CD8-positive, alpha-beta memory T cell (primary cell): ENCODE measurements at regions not wholly inside any gene's neighbourhood (a gene's known extent, or its start where the extent isn't known, plus 50 kb on each side); places are given as distances from the start of the nearest gene placed in this dataset.

Source experiments
- CTCF ChIA-PET: fragments of 350-600 bp; sonication (Branson Sonifier 250); formaldehyde crosslinking; loops from one replicate; lab custom pipeline; 2021; ENCODE audit warnings: antibody characterized with exemption; lab: Charles Lee
- POLR2A ChIA-PET: fragments of 350-600 bp; sonication (Branson Sonifier 250); formaldehyde crosslinking; loops from one replicate; lab custom pipeline; 2021; ENCODE audit warnings: antibody characterized with exemption; lab: Charles Lee
- DNase-seq, 5 donors: peaks; one replicate each; pipeline versions ENCODE4 v3.0.0 to v3.0.0-alpha.2; 2020 to 2022; ENCODE audit warnings: mixed read lengths in 1 of 5
- H3K27ac ChIP-seq: one replicate; pipeline ENCODE4 v1.7.0; 2013; ENCODE audit warnings: low read depth, mild to moderate bottlenecking, low read length, moderate library complexity
- H3K27me3 ChIP-seq: 2 replicates; pipeline ENCODE4 v1.7.0; 2013; ENCODE audit warnings: low read length, mild to moderate bottlenecking; ENCODE audit not compliant: insufficient read depth, poor library complexity, severe bottlenecking
- H3K36me3 ChIP-seq: 2 replicates; pipeline ENCODE4 v1.7.0; 2013; ENCODE audit warnings: mild to moderate bottlenecking, low read length, moderate library complexity; ENCODE audit not compliant: insufficient read depth
- H3K4me1 ChIP-seq: 2 replicates; pipeline ENCODE4 v1.7.0; 2013; ENCODE audit warnings: mild to moderate bottlenecking, low read length, moderate library complexity; ENCODE audit not compliant: insufficient read depth
- H3K4me3 ChIP-seq: 2 replicates; pipeline ENCODE4 v1.7.0; 2013; ENCODE audit warnings: mild to moderate bottlenecking, low read length
- H3K9me3 ChIP-seq: 2 replicates; pipeline ENCODE4 v1.7.0; 2013; ENCODE audit warnings: mild to moderate bottlenecking, low read length
- H3K27ac Mint-ChIP-seq, 8 donors: one replicate each; pipeline ENCODE4 v1.8.0; 2020 to 2021; ENCODE audit warnings: mixed read lengths in 8 of 8, mild to moderate bottlenecking in 6 of 8, inconsistent platforms in 3 of 8, moderate library complexity in 3 of 8
- H3K27me3 Mint-ChIP-seq, 2 donors: one replicate each; pipeline ENCODE4 v1.8.0; 2020 to 2021; ENCODE audit warnings: mixed read lengths in 2 of 2, mild to moderate bottlenecking in 1 of 2, moderate library complexity in 1 of 2
- H3K36me3 Mint-ChIP-seq, 3 donors: one replicate each; pipeline ENCODE4 v1.8.0; 2020 to 2021; ENCODE audit warnings: mixed read lengths in 3 of 3, inconsistent platforms in 1 of 3, mild to moderate bottlenecking in 1 of 3
- H3K4me1 Mint-ChIP-seq, 3 donors: one replicate each; pipeline ENCODE4 v1.8.0; 2020 to 2021; ENCODE audit warnings: mixed read lengths in 3 of 3, inconsistent platforms in 1 of 3, mild to moderate bottlenecking in 1 of 3
- H3K4me3 Mint-ChIP-seq, 7 donors: one replicate each; pipeline ENCODE4 v1.8.0; 2020 to 2021; ENCODE audit warnings: mixed read lengths in 7 of 7, mild to moderate bottlenecking in 6 of 7, moderate library complexity in 4 of 7, inconsistent platforms in 2 of 7
- H3K9me3 Mint-ChIP-seq, 5 donors: one replicate each; pipeline ENCODE4 v1.8.0; 2020 to 2022; ENCODE audit warnings: mixed read lengths in 5 of 5, mild to moderate bottlenecking in 3 of 5, moderate library complexity in 2 of 5, inconsistent platforms in 1 of 5

GRCh38 chr3:180743813-180744590 lies 64.7 kb upstream of the CCDC39 start:
- no peak for DNase-seq
- Mint-ChIP-seq H3K27me3 (peaks cover 9 to 26% of the 10 kb centered on the region in 2 donors), H3K4me3 (no peak overlapping the region), H3K27ac (no peak overlapping the region), H3K36me3 (no peaks in the 10 kb centered on the region), H3K9me3 (no peaks in the 10 kb centered on the region), H3K4me1 (no peaks in the 10 kb centered on the region)
- H3K4me1 ChIP-seq = no peaks in the 10 kb centered on the region
- H3K27ac ChIP-seq = no peak overlapping the region
- CTCF ChIA-PET = no interaction called here
- POLR2A ChIA-PET = no interaction called here
- H3K4me3 ChIP-seq = no peak overlapping the region
- no peaks in the 10 kb centered on the region for H3K36me3 ChIP-seq
- H3K27me3 ChIP-seq = no peaks in the 10 kb centered on the region
- H3K9me3 ChIP-seq = no peaks in the 10 kb centered on the region

GRCh38 chr3:180747805-180748361 lies 68.6 kb upstream of the CCDC39 start:
- POLR2A ChIA-PET = no interaction called here
- H3K4me3 ChIP-seq = no peak overlapping the region
- no peak for DNase-seq
- no peaks in the 10 kb centered on the region for H3K4me1 ChIP-seq
- CTCF ChIA-PET = no interaction called here
- Mint-ChIP-seq H3K27me3 (peaks cover 8 to 16% of the 10 kb centered on the region in 2 donors), H3K4me1 (no peaks in the 10 kb centered on the region), H3K4me3 (no peak overlapping the region), H3K27ac (no peak overlapping the region), H3K36me3 (no peaks in the 10 kb centered on the region), H3K9me3 (peaks cover 0 to 2% (median 0%) of the 10 kb centered on the region in 5 donors)
- no peak overlapping the region for H3K27ac ChIP-seq
- no peaks in the 10 kb centered on the region for H3K27me3 ChIP-seq
- H3K9me3 ChIP-seq = no peaks in the 10 kb centered on the region
- no peaks in the 10 kb centered on the region for H3K36me3 ChIP-seq

- peaks cover 6 to 10% of the 10 kb centered on the region in 2 donors for H3K27me3 Mint-ChIP-seq
- ChIA-PET POLR2A (no interaction called here), CTCF (no interaction called here)
Observed at GRCh38 chr3:180749322-180749721, 70.0 kb upstream of the CCDC39 start.

GRCh38 chr3:180749796-180750195 lies 70.5 kb upstream of the CCDC39 start:
- Histone ChIP-seq H3K36me3 (no peaks in the 10 kb centered on the region), H3K4me3 (no peak overlapping the region), H3K4me1 (no peaks in the 10 kb centered on the region), H3K27ac (no peak overlapping the region), H3K27me3 (no peaks in the 10 kb centered on the region), H3K9me3 (no peaks in the 10 kb centered on the region)
- ChIA-PET POLR2A (no interaction called here), CTCF (no interaction called here)
- H3K9me3 Mint-ChIP-seq = peaks cover 0 to 2% (median 0%) of the 10 kb centered on the region in 5 donors
- H3K27me3 Mint-ChIP-seq = peaks cover 6 to 9% of the 10 kb centered on the region in 2 donors
- H3K36me3 Mint-ChIP-seq = no peaks in the 10 kb centered on the region
- no peak overlapping the region for H3K4me3 Mint-ChIP-seq
- no peak for DNase-seq
- H3K4me1 Mint-ChIP-seq = no peaks in the 10 kb centered on the region
- H3K27ac Mint-ChIP-seq = no peak overlapping the region

More at GRCh38 chr3:180749322-180749721, 70.0 kb upstream of the CCDC39 start:
- Mint-ChIP-seq H3K27ac (no peak overlapping the region), H3K4me1 (no peaks in the 10 kb centered on the region), H3K36me3 (no peaks in the 10 kb centered on the region), H3K9me3 (peaks cover 0 to 2% (median 0%) of the 10 kb centered on the region in 5 donors), H3K4me3 (no peak overlapping the region)
- no peak overlapping the region for H3K27ac ChIP-seq
- no peaks in the 10 kb centered on the region for H3K4me1 ChIP-seq
- no peaks in the 10 kb centered on the region for H3K27me3 ChIP-seq
- no peak for DNase-seq
- H3K36me3 ChIP-seq = no peaks in the 10 kb centered on the region
- no peaks in the 10 kb centered on the region for H3K9me3 ChIP-seq
- no peak overlapping the region for H3K4me3 ChIP-seq

GRCh38 chr3:180755556-180755955 lies 76.3 kb upstream of the CCDC39 start:
- H3K36me3 Mint-ChIP-seq = no peaks in the 10 kb centered on the region
- Histone ChIP-seq H3K36me3 (no peaks in the 10 kb centered on the region), H3K27me3 (no peaks in the 10 kb centered on the region), H3K4me1 (no peaks in the 10 kb centered on the region), H3K9me3 (no peaks in the 10 kb centered on the region), H3K4me3 (no peak overlapping the region), H3K27ac (no peak overlapping the region)
- no peaks in the 10 kb centered on the region for H3K4me1 Mint-ChIP-seq
- H3K9me3 Mint-ChIP-seq = peaks cover 0 to 6% (median 1%) of the 10 kb centered on the region in 5 donors
- DNase-seq = no peak
- ChIA-PET POLR2A (no interaction called here), CTCF (no interaction called here)
- H3K4me3 Mint-ChIP-seq = no peak overlapping the region
- no peak overlapping the region for H3K27ac Mint-ChIP-seq
- peaks cover 4 to 12% of the 10 kb centered on the region in 2 donors for H3K27me3 Mint-ChIP-seq

- H3K9me3 Mint-ChIP-seq = peaks cover 0 to 9% (median 2%) of the 10 kb centered on the region in 5 donors
- Histone ChIP-seq H3K4me3 (no peak overlapping the region), H3K9me3 (no peaks in the 10 kb centered on the region), H3K36me3 (no peaks in the 10 kb centered on the region), H3K4me1 (no peaks in the 10 kb centered on the region), H3K27ac (no peak overlapping the region), H3K27me3 (no peaks in the 10 kb centered on the region)
- no peak overlapping the region for H3K27ac Mint-ChIP-seq
- ChIA-PET POLR2A (no interaction called here), CTCF (no interaction called here)
- peaks cover 0 to 5% of the 10 kb centered on the region in 2 donors for H3K27me3 Mint-ChIP-seq
- H3K4me3 Mint-ChIP-seq = no peak overlapping the region
- no peaks in the 10 kb centered on the region for H3K36me3 Mint-ChIP-seq
- H3K4me1 Mint-ChIP-seq = no peaks in the 10 kb centered on the region
- DNase-seq = no peak
Observed at GRCh38 chr3:180762866-180763265, 83.6 kb upstream of the CCDC39 start.

- POLR2A ChIA-PET = no interaction called here
- Histone ChIP-seq H3K36me3 (no peaks in the 10 kb centered on the region), H3K27ac (no peak overlapping the region), H3K4me1 (no peaks in the 10 kb centered on the region), H3K9me3 (no peaks in the 10 kb centered on the region), H3K4me3 (no peak overlapping the region), H3K27me3 (no peaks in the 10 kb centered on the region)
- no peaks in the 10 kb centered on the region for H3K4me1 Mint-ChIP-seq
- no peak overlapping the region for H3K27ac Mint-ChIP-seq
- CTCF ChIA-PET = no interaction called here
- H3K27me3 Mint-ChIP-seq = peaks cover 0 to 5% of the 10 kb centered on the region in 2 donors
- H3K9me3 Mint-ChIP-seq = peaks cover 0 to 8% (median 2%) of the 10 kb centered on the region in 5 donors
- H3K4me3 Mint-ChIP-seq = no peak overlapping the region
- no peaks in the 10 kb centered on the region for H3K36me3 Mint-ChIP-seq
- no peak for DNase-seq
Observed at GRCh38 chr3:180764481-180764880, 85.2 kb upstream of the CCDC39 start.

GRCh38 chr3:180770639-180771038 lies 91.3 kb upstream of the CCDC39 start:
- POLR2A ChIA-PET = no interaction called here

More at GRCh38 chr3:180770639-180771038, 91.3 kb upstream of the CCDC39 start:
- H3K27me3 ChIP-seq = no peaks in the 10 kb centered on the region
- H3K9me3 Mint-ChIP-seq = peaks cover 5 to 24% (median 6%) of the 10 kb centered on the region in 5 donors
- H3K4me1 ChIP-seq = no peaks in the 10 kb centered on the region
- no peak overlapping the region for H3K27ac Mint-ChIP-seq
- no peak overlapping the region for H3K27ac ChIP-seq
- H3K4me3 Mint-ChIP-seq = no peak overlapping the region
- H3K36me3 ChIP-seq = no peaks in the 10 kb centered on the region
- no peaks in the 10 kb centered on the region for H3K36me3 Mint-ChIP-seq
- no peaks in the 10 kb centered on the region for H3K4me1 Mint-ChIP-seq
- H3K4me3 ChIP-seq = no peak overlapping the region
- no peak for DNase-seq
- H3K27me3 Mint-ChIP-seq = no peaks in the 10 kb centered on the region
- no peaks in the 10 kb centered on the region for H3K9me3 ChIP-seq
- CTCF ChIA-PET = no interaction called here
